NCI-H1105 (cell line): ENCODE measurements at regions not wholly inside any gene's neighbourhood (a gene's known extent, or its start where the extent isn't known, plus 50 kb on each side); places are given as distances from the start of the nearest gene placed in this dataset.
"Not testable (repeated sequence)": the region's sequence is repeated elsewhere in the genome, so short reads cannot be mapped to it uniquely, and the experiment has no call there.

ENCODE experiments used
- DNase-seq: peaks from one replicate; lab custom pipeline; 2025; lab: John Stamatoyannopoulos, UW

GRCh38 chr10:23754941-23755340 is 316.1 kb downstream of the OTUD1 start:
- DNase-seq: no peak

- DNase-seq: no peak
Observed at GRCh38 chr10:23755556-23755955, 316.7 kb downstream of the OTUD1 start.

GRCh38 chr10:23768281-23768680 is 329.4 kb downstream of the OTUD1 start:
- no peak for DNase-seq

GRCh38 chr10:23777153-23777552 is 338.3 kb downstream of the OTUD1 start:
- no peak for DNase-seq

GRCh38 chr10:23779301-23779700 is 340.4 kb downstream of the OTUD1 start:
- no peak for DNase-seq

GRCh38 chr10:23780331-23780730 is 341.5 kb downstream of the OTUD1 start:
- DNase-seq: no peak

- no peak for DNase-seq
Observed at GRCh38 chr10:23786594-23786993, 347.7 kb downstream of the OTUD1 start.

GRCh38 chr10:23793577-23793976 is 354.7 kb downstream of the OTUD1 start:
- no peak for DNase-seq

- DNase-seq: not testable (repeated sequence)
Observed at GRCh38 chr10:23797452-23797851, 358.6 kb downstream of the OTUD1 start.

- no peak for DNase-seq
Observed at GRCh38 chr10:23804125-23804524, 365.2 kb downstream of the OTUD1 start.

GRCh38 chr10:23813687-23814086 is 374.8 kb downstream of the OTUD1 start:
- DNase-seq: no peak

- no peak for DNase-seq
Observed at GRCh38 chr10:23818484-23818883, 379.6 kb downstream of the OTUD1 start.

- DNase-seq: no peak
Observed at GRCh38 chr10:23820792-23821191, 381.9 kb downstream of the OTUD1 start.

- no peak for DNase-seq
Observed at GRCh38 chr10:23824822-23825221, 384.1 kb upstream of the KIAA1217 start.

- no peak for DNase-seq
Observed at GRCh38 chr10:23826421-23826820, 382.5 kb upstream of the KIAA1217 start.

GRCh38 chr10:23829556-23829955 is 379.4 kb upstream of the KIAA1217 start:
- no peak for DNase-seq

- no peak for DNase-seq
Observed at GRCh38 chr10:23834091-23834490, 374.8 kb upstream of the KIAA1217 start.

GRCh38 chr10:23850631-23851030 is 358.3 kb upstream of the KIAA1217 start:
- DNase-seq: no peak

- no peak for DNase-seq
Observed at GRCh38 chr10:23859598-23859997, 349.3 kb upstream of the KIAA1217 start.

- DNase-seq: no peak
Observed at GRCh38 chr10:23864631-23865147, 344.2 kb upstream of the KIAA1217 start.

GRCh38 chr10:23866985-23867384 is 342.0 kb upstream of the KIAA1217 start:
- not testable (repeated sequence) for DNase-seq

GRCh38 chr10:23868121-23868520 is 340.8 kb upstream of the KIAA1217 start:
- no peak for DNase-seq

- no peak for DNase-seq
Observed at GRCh38 chr10:23869548-23869947, 339.4 kb upstream of the KIAA1217 start.

- no peak for DNase-seq
Observed at GRCh38 chr10:23869996-23870395, 338.9 kb upstream of the KIAA1217 start.
